HG03457 (cell line): ENCODE measurements at regions not wholly inside any gene's neighbourhood (a gene's known extent, or its start where the extent isn't known, plus 50 kb on each side); places are given as distances from the start of the nearest gene placed in this dataset.

ENCODE experiments used
- ATAC-seq: cut with Tn5 transposase; IDR thresholded peaks from one replicate; pipeline ENCODE4 v1.9.1; 2021; ENCODE audit warnings: moderate number of reproducible peaks; ENCODE audit not compliant: unreplicated experiment

- no peak for ATAC-seq
Observed at GRCh38 chr17:45679426-45679825, 104.7 kb upstream of the CRHR1 start.

- ATAC-seq, result no peak
Observed at GRCh38 chr17:45680360-45680759, 103.8 kb upstream of the CRHR1 start.

GRCh38 chr17:45681706-45682105, 102.4 kb upstream of the CRHR1 start:
- no peak for ATAC-seq

GRCh38 chr17:45686250-45686649, 97.9 kb upstream of the CRHR1 start:
- ATAC-seq, result no peak

GRCh38 chr17:45687594-45687993, 96.5 kb upstream of the CRHR1 start:
- no peak for ATAC-seq

GRCh38 chr17:45688353-45688752, 95.8 kb upstream of the CRHR1 start:
- ATAC-seq, result no peak

GRCh38 chr17:45688820-45689219, 95.3 kb upstream of the CRHR1 start:
- ATAC-seq, result no peak

GRCh38 chr17:45689451-45689850, 94.7 kb upstream of the CRHR1 start:
- ATAC-seq, result no peak

- no peak for ATAC-seq
Observed at GRCh38 chr17:45690625-45691275, 93.4 kb upstream of the CRHR1 start.

GRCh38 chr17:45692661-45693060, 91.5 kb upstream of the CRHR1 start:
- no peak for ATAC-seq

GRCh38 chr17:45693792-45694191, 90.3 kb upstream of the CRHR1 start:
- no peak for ATAC-seq

GRCh38 chr17:45696442-45696841, 87.7 kb upstream of the CRHR1 start:
- ATAC-seq, result no peak

- no peak for ATAC-seq
Observed at GRCh38 chr17:45697076-45697475, 87.0 kb upstream of the CRHR1 start.

GRCh38 chr17:45700171-45701090, 83.7 kb upstream of the CRHR1 start:
- no peak for ATAC-seq

- no peak for ATAC-seq
Observed at GRCh38 chr17:45702666-45703266, 81.4 kb upstream of the CRHR1 start.

- ATAC-seq, result no peak
Observed at GRCh38 chr17:45703348-45703747, 80.8 kb upstream of the CRHR1 start.

GRCh38 chr17:45703806-45704205, 80.3 kb upstream of the CRHR1 start:
- no peak for ATAC-seq

GRCh38 chr17:45704251-45704650, 79.9 kb upstream of the CRHR1 start:
- ATAC-seq, result no peak

- no peak for ATAC-seq
Observed at GRCh38 chr17:45705123-45706009, 78.8 kb upstream of the CRHR1 start.

- ATAC-seq, result no peak
Observed at GRCh38 chr17:45706033-45706432, 78.1 kb upstream of the CRHR1 start.
